Frontal cortex (tissue), 3 donors: ENCODE measurements at regions not wholly inside any gene's neighbourhood (a gene's known extent, or its start where the extent isn't known, plus 50 kb on each side); places are given as distances from the start of the nearest gene placed in this dataset.
A peak's percentile ranks its signal among the peaks of the same experiment; 100 is the strongest.
"Not testable (repeated sequence)": the region's sequence is repeated elsewhere in the genome, so short reads cannot be mapped to it uniquely, and the experiment has no call there.

Experiments
- DNase-seq, 2 donors: peaks; one replicate each; pipeline ENCODE4 v3.0.0; 2012; ENCODE audit warnings: low spot score in 2 of 2
- FAIRE-seq: peaks from 2 replicates; lab custom pipeline; 2012; peaks lifted over from hg19 to GRCh38; lab: Jason Lieb, UNC
- donor health status: control.
- donor health status: control.
- donor health status: control.

GRCh38 chr10:117460846-117461765, 81.4 kb upstream of the EMX2 start:
- DNase-seq (no peak), FAIRE-seq (no peak)

GRCh38 chr10:117458571-117458970, 83.3 kb upstream of the PDZD8 start:
- DNase-seq (no peak), FAIRE-seq (no peak)

- no peak for DNase-seq
- FAIRE-seq = no peak
Observed at GRCh38 chr10:117457932-117458331, 82.7 kb upstream of the PDZD8 start.

GRCh38 chr10:117457071-117457810, 82.0 kb upstream of the PDZD8 start:
- DNase-seq = no peak
- FAIRE-seq = no peak

GRCh38 chr10:117455346-117455745, 80.1 kb upstream of the PDZD8 start:
- DNase-seq (no peak), FAIRE-seq (no peak)

- no peak for FAIRE-seq
- DNase-seq = no peak
Observed at GRCh38 chr10:117454502-117454901, 79.3 kb upstream of the PDZD8 start.

GRCh38 chr10:117453484-117453883, 78.2 kb upstream of the PDZD8 start:
- DNase-seq, FAIRE-seq: not testable (repeated sequence)

- FAIRE-seq = no peak
- no peak for DNase-seq
Observed at GRCh38 chr10:117450940-117451339, 75.7 kb upstream of the PDZD8 start.

- DNase-seq (no peak), FAIRE-seq (no peak)
Observed at GRCh38 chr10:117449636-117450035, 74.4 kb upstream of the PDZD8 start.

- FAIRE-seq (no peak), DNase-seq (peak in 1 of 2 donors; percentile 14)
Observed at GRCh38 chr10:117448802-117449201, 73.6 kb upstream of the PDZD8 start.

- DNase-seq (no peak), FAIRE-seq (no peak)
Observed at GRCh38 chr10:117445992-117446391, 70.8 kb upstream of the PDZD8 start.

GRCh38 chr10:117444497-117445040, 69.3 kb upstream of the PDZD8 start:
- no peak for DNase-seq
- FAIRE-seq = no peak

- no peak for DNase-seq
- no peak for FAIRE-seq
Observed at GRCh38 chr10:117443686-117444041, 68.4 kb upstream of the PDZD8 start.

- FAIRE-seq (no peak), DNase-seq (peak in 1 of 2 donors; percentile 74)
Observed at GRCh38 chr10:117442944-117443685, 67.9 kb upstream of the PDZD8 start.

- FAIRE-seq (no peak), DNase-seq (no peak)
Observed at GRCh38 chr10:117442521-117442920, 67.3 kb upstream of the PDZD8 start.

GRCh38 chr10:117441812-117442443, 66.7 kb upstream of the PDZD8 start:
- no peak for DNase-seq
- no peak for FAIRE-seq

GRCh38 chr10:117441361-117441760, 66.1 kb upstream of the PDZD8 start:
- no peak for DNase-seq
- no peak for FAIRE-seq

GRCh38 chr10:117439243-117439912, 64.1 kb upstream of the PDZD8 start:
- DNase-seq (peak in 1 of 2 donors; percentile 27), FAIRE-seq (no peak)

GRCh38 chr10:117432866-117433265, 57.6 kb upstream of the PDZD8 start:
- no peak for FAIRE-seq

More at GRCh38 chr10:117432866-117433265, 57.6 kb upstream of the PDZD8 start:
- DNase-seq = no peak
